Neuronal stem cell (in vitro differentiated cells): ENCODE measurements at regions not wholly inside any gene's neighbourhood (a gene's known extent, or its start where the extent isn't known, plus 50 kb on each side); places are given as distances from the start of the nearest gene placed in this dataset.

Experiments
- DNase-seq: peaks from one replicate; pipeline ENCODE4 v3.0.0-alpha.2; 2013; ENCODE audit warnings: low spot score
- H2AFZ ChIP-seq: one replicate; pipeline ENCODE4 v1.6.1; 2013; ENCODE audit warnings: mild to moderate bottlenecking, low read length, inconsistent platforms
- H2AK5ac ChIP-seq: 2 replicates; pipeline ENCODE4 v1.6.1; 2013; ENCODE audit warnings: low read depth, mild to moderate bottlenecking, inconsistent platforms, low read length, moderate library complexity, mixed read lengths
- H2BK120ac ChIP-seq: 2 replicates; pipeline ENCODE4 v1.6.1; 2013; ENCODE audit warnings: low read depth, mild to moderate bottlenecking, inconsistent platforms, low read length, moderate library complexity, mixed read lengths
- H2BK12ac ChIP-seq: one replicate; pipeline ENCODE4 v1.6.1; 2013; ENCODE audit warnings: low read length, inconsistent platforms
- H2BK15ac ChIP-seq: 2 replicates; pipeline ENCODE4 v1.6.1; 2013; ENCODE audit warnings: mild to moderate bottlenecking, low read length, inconsistent platforms, mixed read lengths
- H2BK5ac ChIP-seq: one replicate; pipeline ENCODE4 v1.6.1; 2013; ENCODE audit warnings: inconsistent platforms, mild to moderate bottlenecking, low read length, moderate library complexity
- H3K14ac ChIP-seq: one replicate; pipeline ENCODE4 v1.6.1; 2013; ENCODE audit warnings: low read length, inconsistent platforms
- H3K18ac ChIP-seq: 2 replicates; pipeline ENCODE4 v1.6.1; 2013; ENCODE audit warnings: low read length, inconsistent platforms
- H3K23ac ChIP-seq: 2 replicates; pipeline ENCODE4 v1.6.1; 2013; ENCODE audit warnings: low read depth, mild to moderate bottlenecking, mixed read lengths, low read length, inconsistent platforms; ENCODE audit not compliant: poor library complexity
- H3K27ac ChIP-seq: replicated peaks from 3 replicates; pipeline ENCODE4 v1.5.1; 2013; ENCODE audit warnings: low read length, inconsistent platforms
- H3K27me3 ChIP-seq, 3 experiments: 2 replicates each; pipeline ENCODE4 v1.6.1; 2013; ENCODE audit warnings: low read length in 3 of 3, mild to moderate bottlenecking in 2 of 3, inconsistent platforms in 1 of 3, low read depth in 1 of 3, mixed read lengths in 1 of 3, moderate library complexity in 1 of 3; ENCODE audit not compliant: control insufficient read depth in 3 of 3, insufficient read depth in 3 of 3
- H3K36me3 ChIP-seq, 2 donors: replicated peaks in 1 of 2; 2 replicates each; pipeline ENCODE4 v1.6.1; 2013; ENCODE audit warnings: low read length in 2 of 2; ENCODE audit not compliant: control insufficient read depth in 2 of 2, insufficient read depth in 2 of 2
- H3K4ac ChIP-seq: 2 replicates; pipeline ENCODE4 v1.6.1; 2013; ENCODE audit warnings: inconsistent platforms, mild to moderate bottlenecking, low read length, moderate library complexity
- H3K4me1 ChIP-seq, 2 donors: 1 replicate in 1 of 2; 2 replicates in 1 of 2; pipeline ENCODE4 v1.6.1; 2013; ENCODE audit warnings: low read length in 2 of 2, low read depth in 1 of 2; ENCODE audit not compliant: control insufficient read depth in 2 of 2, insufficient read depth in 1 of 2
- H3K4me2 ChIP-seq: one replicate; pipeline ENCODE4 v1.6.1; 2013; ENCODE audit warnings: mild to moderate bottlenecking, low read length, inconsistent platforms; ENCODE audit not compliant: insufficient read depth, poor library complexity, severe bottlenecking
- H3K4me3 ChIP-seq, 2 donors: 2 replicates each; pipeline ENCODE4 v1.5.1; 2013; ENCODE audit warnings: low read length in 2 of 2, mild to moderate bottlenecking in 2 of 2, inconsistent platforms in 1 of 2, moderate library complexity in 1 of 2
- H3K79me1 ChIP-seq: one replicate; pipeline ENCODE4 v1.6.1; 2013; ENCODE audit warnings: low read depth, mild to moderate bottlenecking, inconsistent platforms, low read length, moderate library complexity
- H3K9ac ChIP-seq: one replicate; pipeline ENCODE4 v1.6.1; 2013; ENCODE audit warnings: mild to moderate bottlenecking, low read depth, low read length, inconsistent platforms; ENCODE audit not compliant: poor library complexity
- H3K9me3 ChIP-seq, 2 donors: replicated peaks in 1 of 2; 2 replicates each; pipeline versions ENCODE3 to v1.6.1; 2013; ENCODE audit warnings: low read length in 2 of 2, mild to moderate bottlenecking in 2 of 2, inconsistent platforms in 1 of 2, low read depth in 1 of 2, mixed read lengths in 1 of 2, moderate library complexity in 1 of 2; ENCODE audit not compliant: control insufficient read depth in 2 of 2, insufficient read depth in 1 of 2
- H4K8ac ChIP-seq: one replicate; pipeline ENCODE4 v1.6.1; 2013; ENCODE audit warnings: low read depth, mild to moderate bottlenecking, inconsistent platforms, low read length, moderate library complexity
- H4K91ac ChIP-seq: one replicate; pipeline ENCODE4 v1.6.1; 2013; ENCODE audit warnings: low read length, low read depth, mild to moderate bottlenecking, inconsistent platforms; ENCODE audit not compliant: poor library complexity
- WGBS, 2 donors: extraction: QIAGEN DNeasy Blood & Tissue Kit; methylation state at CpG; one replicate each; pipeline ENCODE4 v1.1.7; 2013; ENCODE audit warnings: missing lambda C conversion rate in 2 of 2, mixed read lengths in 1 of 2; ENCODE audit not compliant: insufficient read length in 2 of 2, insufficient replicate concordance in 1 of 2; ENCODE audit errors: extremely low coverage in 2 of 2; 5-methylcytosine and 5-hydroxymethylcytosine counted together

DNA sequence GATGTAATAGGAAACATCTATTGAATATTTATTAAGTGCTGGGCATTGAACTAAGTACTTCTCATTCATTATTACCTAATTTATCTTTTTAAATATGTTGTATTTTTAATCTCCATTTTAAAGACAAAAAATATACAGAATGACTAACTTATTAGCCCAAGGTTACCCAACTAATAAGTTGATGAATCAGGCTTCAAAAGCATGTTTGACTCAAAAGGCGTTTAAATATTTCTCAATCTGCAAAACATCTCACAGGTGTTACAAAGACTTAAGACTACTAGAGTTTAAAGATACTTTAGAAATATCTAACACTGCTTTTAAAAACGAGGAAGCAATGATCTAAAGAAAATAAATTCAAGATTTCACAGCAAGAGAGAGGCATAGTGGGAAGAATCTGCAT, 457.4 kb upstream of the DCN start:
- no peak overlapping the region for H4K91ac ChIP-seq
- no peaks in the 10 kb centered on the region for H3K36me3 ChIP-seq
- no peak overlapping the region for H2AK5ac ChIP-seq
- no peak overlapping the region for H3K9ac ChIP-seq
- no peak overlapping the region for H2BK12ac ChIP-seq
- H2AFZ ChIP-seq = no peak overlapping the region
- no peak for DNase-seq
- H2BK120ac ChIP-seq = no peak overlapping the region
- no peaks in the 10 kb centered on the region for H3K4me1 ChIP-seq
- no peaks in the 10 kb centered on the region for H3K27me3 ChIP-seq
- WGBS, 2 donors = no CpG with 5 or more reads among the region's 2 CpGs
- H3K18ac ChIP-seq = no peak overlapping the region
- H3K4me3 ChIP-seq = no peak overlapping the region
- no peak overlapping the region for H4K8ac ChIP-seq
- no peak overlapping the region for H3K27ac ChIP-seq
- no peak overlapping the region for H3K4me2 ChIP-seq
- no peaks in the 10 kb centered on the region for H3K79me1 ChIP-seq
- H3K14ac ChIP-seq = no peak overlapping the region
- H2BK15ac ChIP-seq = no peak overlapping the region
- no peaks in the 10 kb centered on the region for H3K9me3 ChIP-seq
- H3K23ac ChIP-seq = no peak overlapping the region
- H3K4ac ChIP-seq = no peak overlapping the region
- H2BK5ac ChIP-seq = no peak overlapping the region

DNA sequence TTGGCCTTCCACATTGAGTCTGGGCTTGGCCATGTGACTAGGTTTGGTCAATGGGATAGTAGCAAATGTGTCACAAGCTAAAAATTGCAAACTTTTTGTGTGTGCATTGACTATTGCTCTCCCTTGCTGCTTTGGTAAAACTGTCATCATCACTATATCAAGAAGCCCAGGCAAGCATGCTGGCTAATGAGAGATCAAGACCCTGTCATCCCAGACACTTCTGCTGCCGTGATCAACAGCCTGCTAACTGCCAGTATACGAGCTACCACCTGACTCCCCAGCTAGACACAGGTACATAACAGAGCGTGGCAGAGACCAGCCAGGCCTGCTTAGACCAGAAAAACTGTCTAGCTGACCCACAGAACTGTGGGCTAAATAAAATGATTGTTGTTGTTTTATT, 456.7 kb upstream of the DCN start:
- H3K14ac ChIP-seq = no peak overlapping the region
- H2AFZ ChIP-seq = no peak overlapping the region
- no peak overlapping the region for H4K8ac ChIP-seq
- no peak overlapping the region for H3K23ac ChIP-seq
- no peaks in the 10 kb centered on the region for H3K36me3 ChIP-seq
- H4K91ac ChIP-seq = no peak overlapping the region
- no peaks in the 10 kb centered on the region for H3K4me1 ChIP-seq
- H2BK15ac ChIP-seq = no peak overlapping the region
- H3K4me2 ChIP-seq = no peak overlapping the region
- no peak overlapping the region for H3K9ac ChIP-seq
- H3K9me3 ChIP-seq = no peaks in the 10 kb centered on the region
- no CpG with 5 or more reads among the region's 3 CpGs for WGBS, 2 donors
- no peak overlapping the region for H2BK5ac ChIP-seq
- H3K4me3 ChIP-seq = no peak overlapping the region
- H3K4ac ChIP-seq = no peak overlapping the region
- no peak overlapping the region for H2BK120ac ChIP-seq
- H3K27ac ChIP-seq = no peak overlapping the region
- H3K27me3 ChIP-seq = no peaks in the 10 kb centered on the region
- H2BK12ac ChIP-seq = no peak overlapping the region
- no peaks in the 10 kb centered on the region for H3K79me1 ChIP-seq
- no peak overlapping the region for H2AK5ac ChIP-seq
- no peak overlapping the region for H3K18ac ChIP-seq
- DNase-seq = no peak

DNA sequence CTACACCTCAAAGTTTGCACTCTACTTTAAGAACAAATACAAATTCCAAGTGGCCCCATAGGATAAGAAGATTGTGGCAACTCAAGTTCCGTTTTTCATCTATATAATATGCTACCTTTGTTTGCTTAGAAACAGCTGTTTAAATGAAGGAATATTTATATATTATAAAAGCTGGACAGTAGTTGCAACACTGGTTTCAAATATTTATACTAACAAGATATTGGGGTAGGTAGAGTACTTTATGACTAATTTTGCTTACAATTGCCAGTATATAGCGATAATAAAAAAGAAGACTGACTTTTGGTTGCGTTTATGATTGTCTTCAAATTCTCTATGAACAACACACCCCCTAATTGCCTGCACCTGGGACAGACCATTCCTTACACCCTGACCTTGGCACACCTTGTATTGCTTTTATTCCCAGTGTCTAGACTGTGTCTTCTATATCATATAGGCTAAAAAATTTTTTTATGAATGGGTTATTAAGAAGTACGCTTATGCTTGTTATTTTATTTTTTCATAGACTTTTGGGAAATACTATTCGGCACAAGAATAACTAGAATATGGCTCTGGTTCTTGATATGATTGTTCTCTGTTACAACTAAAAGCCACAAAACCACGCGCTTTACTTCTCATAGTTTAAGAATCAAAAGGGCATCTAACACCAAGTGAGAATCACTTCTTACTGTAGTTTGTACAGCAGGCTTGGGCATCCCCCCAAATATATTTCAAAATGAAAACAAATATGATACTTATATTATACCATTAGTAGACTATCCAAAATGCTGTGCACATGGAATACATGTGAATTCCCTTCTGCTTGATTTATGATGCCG, 455.4 kb upstream of the DCN start:
- Histone ChIP-seq H3K14ac (no peak overlapping the region), H2AFZ (no peak overlapping the region), H3K27ac (no peak overlapping the region), H3K18ac (no peak overlapping the region), H4K8ac (no peak overlapping the region), H2BK12ac (no peak overlapping the region), H2AK5ac (no peak overlapping the region), H3K4me2 (no peak overlapping the region), H3K4me1 (no peaks in the 10 kb centered on the region), H3K9me3 (peaks cover 0 to under 1% of the 10 kb centered on the region in 2 donors), H3K4ac (no peak overlapping the region), H3K4me3 (no peak overlapping the region), H3K36me3 (no peaks in the 10 kb centered on the region), H2BK15ac (no peak overlapping the region), H2BK5ac (no peak overlapping the region), H4K91ac (no peak overlapping the region), H2BK120ac (no peak overlapping the region), H3K27me3 (no peaks in the 10 kb centered on the region), H3K9ac (no peak overlapping the region), H3K23ac (no peak overlapping the region), H3K79me1 (no peaks in the 10 kb centered on the region)
- WGBS, 2 donors = no CpG with 5 or more reads among the region's 8 CpGs
- DNase-seq = no peak

DNA sequence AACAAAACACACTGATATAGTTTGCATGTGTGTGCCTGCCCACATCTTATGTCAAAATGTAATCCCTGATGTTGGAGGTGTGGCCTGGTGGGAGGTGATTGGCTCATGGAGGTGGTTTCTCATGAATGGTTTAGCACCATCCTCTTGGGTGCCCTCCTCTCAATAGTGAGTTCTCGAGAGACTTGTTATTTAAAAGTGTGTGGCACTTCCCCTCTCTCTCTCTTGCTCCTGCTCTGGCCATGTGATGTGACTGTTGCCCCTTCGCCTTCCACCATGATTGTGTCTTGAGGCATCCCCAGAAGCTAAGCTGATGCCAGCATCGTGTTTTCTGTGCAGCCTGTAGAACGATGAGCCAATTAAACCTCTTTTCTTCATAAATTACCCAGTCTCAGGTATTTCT, 454.1 kb upstream of the DCN start:
- H2AK5ac ChIP-seq = no peak overlapping the region
- H2AFZ ChIP-seq = peak overlapping the region; percentile 61
- H3K9me3 ChIP-seq = peaks cover 0 to 10% of the 10 kb centered on the region in 2 donors
- no peak overlapping the region for H3K4me3 ChIP-seq
- no peaks in the 10 kb centered on the region for H3K79me1 ChIP-seq
- H4K8ac ChIP-seq = no peak overlapping the region
- no peaks in the 10 kb centered on the region for H3K4me1 ChIP-seq
- no peak overlapping the region for H4K91ac ChIP-seq
- H3K18ac ChIP-seq = no peak overlapping the region
- no peak overlapping the region for H3K23ac ChIP-seq
- H2BK15ac ChIP-seq = no peak overlapping the region
- no peak for DNase-seq
- H3K9ac ChIP-seq = no peak overlapping the region
- no peak overlapping the region for H2BK5ac ChIP-seq
- H3K27me3 ChIP-seq = no peaks in the 10 kb centered on the region
- no CpG with 5 or more reads among the region's 4 CpGs for WGBS, 2 donors
- no peak overlapping the region for H3K27ac ChIP-seq
- H2BK12ac ChIP-seq = no peak overlapping the region
- H3K4ac ChIP-seq = no peak overlapping the region
- H3K14ac ChIP-seq = no peak overlapping the region
- H3K36me3 ChIP-seq = no peaks in the 10 kb centered on the region
- H3K4me2 ChIP-seq = no peak overlapping the region
- no peak overlapping the region for H2BK120ac ChIP-seq
